ENCODE measurements at regions not wholly inside any gene's neighbourhood (a gene's known extent, or its start where the extent isn't known, plus 50 kb on each side); places are given as distances from the start of the nearest gene placed in this dataset.
"Not testable (repeated sequence)": the region's sequence is repeated elsewhere in the genome, so short reads cannot be mapped to it uniquely, and the experiment has no call there.

DNA sequence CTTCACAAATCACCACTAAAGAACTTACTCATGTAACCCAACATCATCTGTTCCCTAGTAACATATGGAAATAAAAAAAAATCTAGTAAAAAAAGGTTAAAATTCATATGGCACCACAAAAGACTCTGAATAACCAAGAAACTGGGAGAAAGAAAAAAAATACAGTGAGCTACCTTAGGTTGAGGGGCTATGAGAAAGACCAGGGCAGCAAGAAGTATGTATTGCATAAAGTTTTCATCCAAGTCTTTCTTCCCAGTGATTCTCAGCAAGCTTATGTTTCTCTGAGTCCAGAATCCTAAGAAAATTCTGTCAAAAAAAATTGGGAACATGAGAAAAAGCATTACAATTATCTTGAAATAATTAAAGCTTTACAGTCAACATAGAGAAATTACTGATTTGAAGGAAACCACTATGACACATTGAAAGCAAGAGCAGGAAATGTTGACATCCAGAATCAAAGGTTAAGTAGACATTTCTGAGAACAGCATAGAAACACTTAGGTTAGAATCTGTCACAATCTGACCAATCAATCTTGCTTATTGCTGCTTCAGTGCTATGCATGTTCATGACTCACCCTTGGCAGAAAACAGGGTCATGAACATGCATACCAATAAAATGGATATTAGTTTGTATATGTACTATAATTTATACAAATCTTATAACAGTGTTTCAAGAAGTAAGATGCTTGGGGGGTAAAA is 494.0 kb upstream of the POT1 start:
- H3K4me1 ChIP-seq: no peaks in the 10 kb centered on the region
- H3K36me3 ChIP-seq: no peaks in the 10 kb centered on the region
- H3K4me3 ChIP-seq: no peak overlapping the region
- DNase-seq: no peak
- no peak overlapping the region for H3K27ac ChIP-seq
- H3K9me3 ChIP-seq (replicated peaks): no peaks in the 10 kb centered on the region
- H3K27me3 ChIP-seq: no peaks in the 10 kb centered on the region

GRCh38 chr7:125421407-125421806 is 491.8 kb upstream of the POT1 start:
- not testable (repeated sequence) for H3K27me3 ChIP-seq; H3K4me3 ChIP-seq; H3K36me3 ChIP-seq; H3K9me3 ChIP-seq (replicated peaks); H3K27ac ChIP-seq; DNase-seq; H3K4me1 ChIP-seq

GRCh38 chr7:125412890-125413665 is 483.5 kb upstream of the POT1 start:
- Histone ChIP-seq H3K27me3 (no peaks in the 10 kb centered on the region), H3K4me3 (no peak overlapping the region), H3K4me1 (no peaks in the 10 kb centered on the region), H3K27ac (no peak overlapping the region), H3K9me3 (replicated peaks) (0 out of 2 replicates have a peak, but pooled peaks cover 2% of the 10 kb centered on the region), H3K36me3 (no peaks in the 10 kb centered on the region)
- DNase-seq: no peak

GRCh38 chr7:125409921-125410320 is 480.3 kb upstream of the POT1 start:
- Histone ChIP-seq H3K4me3 (no peak overlapping the region), H3K36me3 (no peaks in the 10 kb centered on the region), H3K27me3 (no peaks in the 10 kb centered on the region), H3K4me1 (peaks cover 8% of the 10 kb centered on the region), H3K9me3 (replicated peaks) (0 out of 2 replicates have a peak, but pooled peaks cover 2% of the 10 kb centered on the region), H3K27ac (no peak overlapping the region)
- DNase-seq: no peak

- H3K4me3 ChIP-seq: no peak overlapping the region
- H3K27me3 ChIP-seq: no peaks in the 10 kb centered on the region
- 0 out of 2 replicates have a peak, but pooled peaks cover 2% of the 10 kb centered on the region for H3K9me3 ChIP-seq (replicated peaks)
- H3K4me1 ChIP-seq: peaks cover 8% of the 10 kb centered on the region
- no peaks in the 10 kb centered on the region for H3K36me3 ChIP-seq
- no peak overlapping the region for H3K27ac ChIP-seq
- peak in 1 of 2 experiments; percentile 14 for DNase-seq
Observed at GRCh38 chr7:125406111-125406510, 476.5 kb upstream of the POT1 start.

- Histone ChIP-seq H3K27ac (no peak overlapping the region), H3K27me3 (no peaks in the 10 kb centered on the region), H3K4me3 (no peak overlapping the region), H3K36me3 (no peaks in the 10 kb centered on the region), H3K9me3 (replicated peaks) (no peaks in the 10 kb centered on the region; the same call in 1 of the 2 replicates), H3K4me1 (no peaks in the 10 kb centered on the region)
- DNase-seq: no peak
Observed at GRCh38 chr7:125399408-125399807, 469.8 kb upstream of the POT1 start.

GRCh38 chr7:125396466-125397151 is 467.0 kb upstream of the POT1 start:
- H3K4me3 ChIP-seq: no peak overlapping the region
- H3K4me1 ChIP-seq: peaks cover 6% of the 10 kb centered on the region
- no peak for DNase-seq
- H3K9me3 ChIP-seq (replicated peaks): no peaks in the 10 kb centered on the region; the same call in 1 of the 2 replicates
- H3K36me3 ChIP-seq: no peaks in the 10 kb centered on the region
- H3K27me3 ChIP-seq: no peaks in the 10 kb centered on the region
- H3K27ac ChIP-seq: no peak overlapping the region

- Histone ChIP-seq H3K27ac (no peak overlapping the region), H3K9me3 (replicated peaks) (no peaks in the 10 kb centered on the region), H3K36me3 (no peaks in the 10 kb centered on the region), H3K4me3 (no peak overlapping the region), H3K4me1 (peaks cover 14% of the 10 kb centered on the region), H3K27me3 (no peaks in the 10 kb centered on the region)
- DNase-seq: no peak
Observed at GRCh38 chr7:125391921-125392320, 462.3 kb upstream of the POT1 start.

- Histone ChIP-seq H3K9me3 (replicated peaks) (no peaks in the 10 kb centered on the region), H3K27me3 (no peaks in the 10 kb centered on the region), H3K4me3 (no peak overlapping the region), H3K4me1 (peaks cover 14% of the 10 kb centered on the region), H3K27ac (peak overlapping the region; percentile 24; the same call in 1 of the 2 replicates), H3K36me3 (no peaks in the 10 kb centered on the region)
- peak; percentile 67 to 79 for DNase-seq
Observed at GRCh38 chr7:125390981-125391380, 461.4 kb upstream of the POT1 start.

- H3K27ac ChIP-seq: no peak overlapping the region
- H3K36me3 ChIP-seq: no peaks in the 10 kb centered on the region
- no peaks in the 10 kb centered on the region for H3K27me3 ChIP-seq
- H3K4me1 ChIP-seq: peaks cover 6% of the 10 kb centered on the region
- DNase-seq: no peak
- H3K4me3 ChIP-seq: no peak overlapping the region
- H3K9me3 ChIP-seq (replicated peaks): 0 out of 2 replicates have a peak, but pooled peaks cover 4% of the 10 kb centered on the region
Observed at GRCh38 chr7:125386211-125386610, 456.6 kb upstream of the POT1 start.

DNA sequence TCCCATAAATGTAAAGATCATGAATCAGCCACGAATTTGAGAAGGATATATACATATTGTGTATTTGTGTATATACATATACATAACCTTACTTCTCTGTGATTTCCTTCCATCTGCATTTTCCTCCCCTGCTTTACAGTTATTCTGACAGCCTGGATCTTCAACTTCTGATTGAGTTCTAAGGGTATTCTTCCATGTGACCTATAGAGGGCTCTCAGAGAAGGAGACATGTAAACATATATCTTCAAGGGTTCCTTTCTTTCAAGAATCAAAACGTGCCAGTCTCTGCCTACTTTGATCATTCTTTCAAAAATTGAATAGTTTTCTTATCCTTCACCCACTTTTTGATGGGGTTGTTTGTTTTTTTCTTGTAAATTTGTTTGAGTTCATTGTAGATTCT is 453.7 kb upstream of the POT1 start:
- Histone ChIP-seq H3K4me3 (no peak overlapping the region), H3K36me3 (no peaks in the 10 kb centered on the region), H3K27ac (no peak overlapping the region), H3K9me3 (replicated peaks) (0 out of 2 replicates have a peak, but pooled peaks cover 4% of the 10 kb centered on the region), H3K4me1 (no peaks in the 10 kb centered on the region), H3K27me3 (no peaks in the 10 kb centered on the region)
- no peak for DNase-seq

- H3K9me3 ChIP-seq (replicated peaks): 0 out of 2 replicates have a peak, but pooled peaks cover 4% of the 10 kb centered on the region
- H3K36me3 ChIP-seq: no peaks in the 10 kb centered on the region
- no peak for DNase-seq
- no peaks in the 10 kb centered on the region for H3K27me3 ChIP-seq
- no peak overlapping the region for H3K4me3 ChIP-seq
- H3K27ac ChIP-seq: no peak overlapping the region
- H3K4me1 ChIP-seq: peaks cover 3% of the 10 kb centered on the region
Observed at GRCh38 chr7:125382401-125382800, 452.8 kb upstream of the POT1 start.

DNA sequence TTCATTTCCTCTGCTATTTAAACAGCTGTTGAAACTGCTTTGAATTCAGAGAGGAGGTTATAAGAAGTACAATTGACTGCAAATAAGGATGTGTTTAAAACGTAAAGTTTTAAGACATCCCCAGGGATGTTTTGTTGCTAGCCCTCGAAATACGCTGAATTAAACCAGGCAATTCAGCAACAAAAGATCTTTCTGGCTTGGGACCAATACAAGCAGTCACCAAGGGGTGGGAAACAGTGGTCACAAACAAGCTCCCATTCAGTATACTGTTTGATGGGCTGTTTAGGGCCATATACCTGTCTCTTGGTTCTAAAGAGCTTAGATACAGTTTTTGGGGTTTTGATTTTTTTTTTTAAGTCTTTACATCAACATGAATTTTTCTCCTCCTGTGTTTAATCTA is 446.3 kb upstream of the POT1 start:
- no peaks in the 10 kb centered on the region for H3K36me3 ChIP-seq
- no peak overlapping the region for H3K4me3 ChIP-seq
- H3K27me3 ChIP-seq: no peaks in the 10 kb centered on the region
- H3K9me3 ChIP-seq (replicated peaks): no peaks in the 10 kb centered on the region
- H3K27ac ChIP-seq: 0 out of 2 replicates have a peak overlapping the region, but pooled peaks have one; percentile 4
- peak; percentile 8 to 42 for DNase-seq
- H3K4me1 ChIP-seq: peaks cover 24% of the 10 kb centered on the region

GRCh38 chr7:125370502-125370901 is 440.9 kb upstream of the POT1 start:
- H3K4me3 ChIP-seq: no peak overlapping the region
- no peaks in the 10 kb centered on the region for H3K9me3 ChIP-seq (replicated peaks)
- no peak for DNase-seq
- H3K4me1 ChIP-seq: peaks cover 2% of the 10 kb centered on the region; the same call in 1 of the 2 replicates
- no peaks in the 10 kb centered on the region for H3K36me3 ChIP-seq
- no peak overlapping the region for H3K27ac ChIP-seq
- H3K27me3 ChIP-seq: no peaks in the 10 kb centered on the region

DNA sequence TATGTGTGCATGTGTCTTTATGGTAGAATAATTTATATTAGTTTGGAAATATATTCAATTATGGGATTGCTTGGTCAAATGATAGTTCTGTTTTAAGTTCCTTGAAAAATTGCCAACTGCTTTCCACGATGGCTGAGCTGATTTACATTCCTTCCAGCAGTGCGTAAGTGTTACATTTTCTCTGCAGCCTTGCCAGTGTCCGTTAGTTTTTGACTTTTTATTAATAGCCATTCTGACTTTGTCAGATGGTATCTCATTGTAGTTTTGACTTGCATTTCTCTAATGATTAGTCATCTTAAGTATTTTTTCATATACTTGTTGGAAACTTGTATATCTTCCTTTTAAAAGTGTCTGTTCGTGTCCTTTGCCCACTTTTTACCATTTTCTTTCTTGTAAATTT is 434.2 kb upstream of the POT1 start:
- DNase-seq: no peak
- Histone ChIP-seq H3K4me1 (peaks cover 4% of the 10 kb centered on the region; the same call in 1 of the 2 replicates), H3K27ac (no peak overlapping the region)

More for the DNA sequence above, 434.2 kb upstream of the POT1 start:
- no peaks in the 10 kb centered on the region for H3K27me3 ChIP-seq
- H3K4me3 ChIP-seq: no peak overlapping the region
- no peaks in the 10 kb centered on the region for H3K9me3 ChIP-seq (replicated peaks)
- no peaks in the 10 kb centered on the region for H3K36me3 ChIP-seq
